IPS DF 6.9 (cell line): ENCODE measurements at regions not wholly inside any gene's neighbourhood (a gene's known extent, or its start where the extent isn't known, plus 50 kb on each side); places are given as distances from the start of the nearest gene placed in this dataset.

Source experiments
- DNase-seq: peaks from one replicate; pipeline ENCODE4 v3.0.0-alpha.2; 2013; ENCODE audit warnings: low read depth, low spot score
- H3K27ac ChIP-seq: one replicate; pipeline ENCODE4 v1.5.1; 2013; ENCODE audit warnings: low read length, control low read depth
- H3K27me3 ChIP-seq: 2 replicates; pipeline ENCODE4 v1.6.1; 2013; ENCODE audit warnings: mild to moderate bottlenecking, low read length; ENCODE audit not compliant: control insufficient read depth, insufficient read depth
- H3K36me3 ChIP-seq: 2 replicates; pipeline ENCODE4 v1.6.1; 2013; ENCODE audit warnings: low read length; ENCODE audit not compliant: control insufficient read depth, insufficient read depth
- H3K4me1 ChIP-seq: 2 replicates; pipeline ENCODE4 v1.6.1; 2013; ENCODE audit warnings: low read length; ENCODE audit not compliant: control insufficient read depth, insufficient read depth
- H3K4me3 ChIP-seq: 2 replicates; pipeline ENCODE4 v1.5.1; 2013; ENCODE audit warnings: mild to moderate bottlenecking, low read length
- H3K9me3 ChIP-seq: 2 replicates; pipeline ENCODE4 v1.6.1; 2013; ENCODE audit warnings: low read length, inconsistent platforms; ENCODE audit not compliant: control insufficient read depth, insufficient read depth
- WGBS: extraction: QIAGEN DNeasy Blood & Tissue Kit; methylation state at CpG from one replicate; pipeline ENCODE4 v1.1.7; 2013; ENCODE audit warnings: mixed read lengths, missing lambda C conversion rate; ENCODE audit not compliant: insufficient read length, insufficient coverage; 5-methylcytosine and 5-hydroxymethylcytosine counted together

DNA sequence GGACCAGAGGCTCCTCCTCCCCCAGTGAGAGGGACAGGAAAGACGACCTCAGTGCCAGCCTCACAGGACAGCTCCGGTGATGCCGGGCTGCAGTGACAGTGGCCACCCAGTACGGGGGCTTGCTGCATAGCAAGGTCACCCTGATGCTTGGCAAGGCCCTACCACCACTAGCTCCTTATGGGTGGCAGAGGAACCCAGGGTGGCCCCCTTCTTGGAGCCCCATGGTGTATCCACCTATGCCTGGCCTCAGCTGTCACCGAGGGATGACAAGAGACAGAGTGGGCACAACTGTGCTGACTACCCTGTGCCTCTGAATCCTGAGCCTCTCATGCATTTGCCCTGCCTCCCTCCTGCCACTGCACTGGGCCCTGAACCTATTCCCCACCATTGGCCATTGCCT, 809.2 kb downstream of the TBC1D22A start:
- Histone ChIP-seq H3K9me3 (peaks cover 29% of the 10 kb centered on the region), H3K36me3 (no peaks in the 10 kb centered on the region), H3K27ac (no peak overlapping the region), H3K4me1 (no peaks in the 10 kb centered on the region), H3K4me3 (no peak overlapping the region), H3K27me3 (no peaks in the 10 kb centered on the region)
- DNase-seq = no peak
- no CpG with 5 or more reads among the region's 5 CpGs for WGBS

DNA sequence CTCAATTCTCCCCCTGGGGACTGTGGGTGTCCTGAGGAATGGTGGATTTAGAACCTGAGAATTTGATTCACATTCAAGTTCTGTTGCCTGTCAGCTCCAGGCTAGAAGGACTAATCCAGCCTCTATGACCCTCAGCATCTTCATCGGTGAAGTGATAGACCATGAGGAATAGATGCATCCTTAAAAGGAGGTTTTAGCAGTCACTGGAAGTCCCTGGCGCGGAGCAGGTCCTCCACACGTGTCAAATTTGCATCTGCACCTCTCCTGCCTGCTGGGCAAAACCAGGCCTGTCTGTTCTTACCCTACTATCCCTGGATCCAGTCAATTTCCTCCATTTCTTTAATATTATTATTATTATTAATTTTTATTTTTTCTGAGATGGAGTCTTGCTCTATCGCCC, 808.4 kb downstream of the TBC1D22A start:
- Histone ChIP-seq H3K9me3 (peaks cover 34% of the 10 kb centered on the region), H3K36me3 (no peaks in the 10 kb centered on the region), H3K27me3 (no peaks in the 10 kb centered on the region), H3K4me3 (no peak overlapping the region), H3K4me1 (no peaks in the 10 kb centered on the region), H3K27ac (no peak overlapping the region)
- no CpG with 5 or more reads among the region's 5 CpGs for WGBS
- DNase-seq = no peak

DNA sequence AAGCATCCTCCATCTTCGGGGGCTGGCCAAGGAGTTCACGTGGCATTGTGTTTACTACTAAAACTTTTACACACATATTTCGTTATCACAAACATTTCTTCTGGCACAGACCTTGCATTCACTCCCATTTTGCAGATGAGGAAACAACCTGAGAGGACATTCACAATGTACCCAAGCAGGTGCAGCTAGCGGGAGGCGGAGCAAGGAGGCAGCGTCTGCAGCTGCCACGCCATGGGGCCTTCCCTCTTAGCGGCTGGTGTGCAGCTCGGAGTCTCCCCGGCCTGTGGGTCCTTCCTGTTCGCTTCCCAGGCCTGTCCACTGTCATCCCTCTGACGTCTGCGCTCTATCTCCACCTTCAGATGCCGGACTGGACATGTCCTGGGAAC, 807.8 kb downstream of the TBC1D22A start:
- H3K36me3 ChIP-seq = no peaks in the 10 kb centered on the region
- DNase-seq = no peak
- H3K9me3 ChIP-seq = peaks cover 35% of the 10 kb centered on the region
- H3K4me1 ChIP-seq = no peaks in the 10 kb centered on the region
- H3K27me3 ChIP-seq = no peaks in the 10 kb centered on the region
- WGBS = no CpG with 5 or more reads among the region's 14 CpGs
- H3K4me3 ChIP-seq = no peak overlapping the region
- no peak overlapping the region for H3K27ac ChIP-seq

DNA sequence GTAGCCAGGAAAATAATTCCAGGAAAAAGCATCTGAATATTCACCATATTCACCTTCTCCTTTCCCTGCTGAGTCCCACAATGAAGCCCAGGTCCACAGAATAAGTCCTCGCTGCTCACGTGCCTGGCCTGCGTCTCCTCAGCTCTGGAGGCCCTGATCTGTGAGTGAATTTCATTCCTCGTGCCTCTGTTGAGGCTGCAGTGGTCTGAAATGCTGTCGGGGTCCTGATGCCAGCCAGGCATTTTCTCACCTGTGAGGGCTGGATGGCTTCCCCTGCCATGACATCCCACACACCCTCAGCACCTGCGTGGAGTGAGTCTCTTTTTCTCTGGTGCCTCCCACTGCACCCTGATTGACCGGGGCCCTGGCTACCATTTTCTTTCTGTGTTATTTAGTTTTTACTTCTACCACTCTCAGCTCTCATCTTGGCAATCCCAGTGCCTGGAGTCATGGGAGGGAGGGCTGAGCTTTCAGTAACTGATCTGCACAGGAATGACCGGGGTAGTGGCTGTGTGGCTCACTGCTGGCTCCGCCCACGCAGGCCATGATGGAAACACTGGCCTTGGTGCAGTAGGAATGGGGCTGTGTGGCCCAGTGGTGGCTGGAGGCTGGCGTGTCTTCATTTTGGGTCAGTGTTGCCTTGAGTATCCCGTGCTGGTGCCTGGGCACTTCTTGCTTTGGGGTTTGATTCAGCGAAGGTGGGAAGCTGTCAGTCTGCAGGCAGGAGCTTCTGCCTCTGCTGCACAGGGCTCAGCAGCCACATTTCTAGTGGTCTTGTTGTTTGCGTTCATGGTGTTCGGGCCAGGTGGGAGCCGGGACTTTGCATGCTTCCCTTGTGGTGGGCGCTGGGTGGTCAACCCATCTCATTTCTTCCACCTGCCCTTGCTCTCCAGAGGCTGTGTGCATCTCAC, 807.2 kb downstream of the TBC1D22A start:
- Histone ChIP-seq H3K27me3 (no peaks in the 10 kb centered on the region), H3K36me3 (no peaks in the 10 kb centered on the region), H3K9me3 (peaks cover 32% of the 10 kb centered on the region), H3K4me1 (no peaks in the 10 kb centered on the region), H3K4me3 (no peak overlapping the region), H3K27ac (no peak overlapping the region)
- WGBS = no CpG with 5 or more reads among the region's 17 CpGs
- DNase-seq = no peak

DNA sequence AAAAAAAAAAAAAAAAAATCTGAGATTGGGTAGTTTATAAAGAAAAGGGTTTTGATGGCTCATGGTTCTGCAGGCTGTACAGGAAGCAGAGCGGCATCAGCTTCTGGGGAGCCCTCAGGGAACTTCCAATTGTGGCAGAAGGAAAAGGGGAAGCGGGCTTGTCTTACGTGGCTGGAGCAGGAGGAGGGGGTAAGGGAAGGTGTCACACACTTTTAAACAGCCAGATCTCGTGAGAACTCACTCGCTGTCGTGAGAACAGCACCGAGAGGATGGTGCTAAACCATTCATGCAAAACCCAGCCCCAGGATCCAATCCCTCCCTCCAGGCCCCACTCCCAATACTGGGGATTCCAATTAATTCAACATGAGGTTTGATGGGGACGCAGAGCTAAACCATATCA, 806.2 kb downstream of the TBC1D22A start:
- Histone ChIP-seq H3K9me3 (peaks cover 32% of the 10 kb centered on the region), H3K36me3 (no peaks in the 10 kb centered on the region), H3K4me1 (no peaks in the 10 kb centered on the region), H3K4me3 (no peak overlapping the region), H3K27ac (no peak overlapping the region), H3K27me3 (no peaks in the 10 kb centered on the region)
- no CpG with 5 or more reads among the region's 8 CpGs for WGBS
- DNase-seq = no peak

DNA sequence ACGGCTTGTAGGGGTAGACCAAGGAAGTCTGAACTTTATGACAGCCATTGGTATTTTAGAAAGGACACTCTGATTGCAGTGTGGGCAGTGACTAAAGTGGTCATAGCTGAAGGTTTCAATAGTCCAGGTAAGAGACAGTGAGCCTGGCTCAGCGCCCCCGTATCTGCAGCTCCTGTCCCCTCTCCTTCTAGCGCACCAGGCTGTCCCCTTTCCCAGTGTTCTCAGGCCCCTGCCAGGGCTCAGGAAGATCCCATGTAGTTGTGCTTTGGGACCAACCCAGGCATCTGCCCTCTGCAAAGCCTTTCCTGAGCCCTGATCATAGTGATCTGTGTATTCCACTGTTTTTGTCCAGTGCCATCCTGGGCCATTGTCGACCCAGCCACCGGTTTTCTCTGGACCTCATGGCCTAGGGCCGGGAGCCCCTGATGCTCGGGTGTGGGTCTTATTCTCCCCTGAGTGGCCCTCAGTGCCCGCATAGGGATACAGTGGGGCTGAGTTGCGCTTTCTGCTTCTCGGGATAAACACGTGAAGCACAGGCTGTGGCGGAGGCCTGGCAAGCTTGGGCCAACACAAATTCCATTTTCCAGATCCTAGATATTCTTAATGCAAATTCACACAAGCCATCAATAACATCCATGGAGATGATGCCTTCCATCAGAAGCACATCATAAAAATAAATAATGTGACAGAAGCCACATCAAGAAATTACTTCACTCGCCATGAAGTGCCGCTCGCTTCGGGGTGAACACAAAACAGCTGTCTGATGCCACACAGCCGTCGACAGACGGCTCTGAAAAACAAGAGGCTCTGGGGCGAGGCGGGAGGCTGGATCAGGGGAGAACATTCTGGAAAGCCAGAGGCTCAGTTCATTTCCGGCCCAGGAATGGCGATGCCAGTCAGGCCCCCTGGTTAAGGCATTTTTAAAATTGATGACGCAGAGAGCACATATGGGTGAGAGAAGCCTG, 805.0 kb downstream of the TBC1D22A start:
- Histone ChIP-seq H3K27me3 (no peaks in the 10 kb centered on the region), H3K9me3 (peaks cover 31% of the 10 kb centered on the region), H3K4me3 (no peak overlapping the region), H3K27ac (no peak overlapping the region), H3K36me3 (no peaks in the 10 kb centered on the region), H3K4me1 (no peaks in the 10 kb centered on the region)
- WGBS = no CpG with 5 or more reads among the region's 25 CpGs
- no peak for DNase-seq

DNA sequence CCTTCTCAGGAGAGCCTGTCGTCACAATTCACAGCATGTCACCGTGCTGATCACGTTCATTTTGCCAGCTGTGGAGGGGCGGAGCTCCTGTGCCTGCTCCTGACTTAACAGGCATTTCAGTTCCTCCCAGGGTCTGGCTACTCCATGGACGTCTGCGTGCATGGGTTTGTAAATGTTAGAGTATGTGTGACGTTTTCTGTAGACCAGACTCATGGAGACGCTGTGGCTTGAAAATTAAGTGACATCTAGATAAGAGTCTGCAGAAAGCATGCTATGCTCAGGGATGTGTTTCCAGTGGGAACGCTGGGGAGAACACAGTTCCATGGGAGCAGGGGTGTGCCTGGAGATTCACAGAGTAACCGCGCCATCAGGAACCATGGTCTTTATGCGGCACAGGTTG, 804.0 kb downstream of the TBC1D22A start:
- Histone ChIP-seq H3K4me3 (no peak overlapping the region), H3K36me3 (no peaks in the 10 kb centered on the region), H3K9me3 (peaks cover 30% of the 10 kb centered on the region), H3K4me1 (no peaks in the 10 kb centered on the region), H3K27me3 (no peaks in the 10 kb centered on the region), H3K27ac (no peak overlapping the region)
- DNase-seq = no peak
- WGBS = no CpG with 5 or more reads among the region's 12 CpGs

DNA sequence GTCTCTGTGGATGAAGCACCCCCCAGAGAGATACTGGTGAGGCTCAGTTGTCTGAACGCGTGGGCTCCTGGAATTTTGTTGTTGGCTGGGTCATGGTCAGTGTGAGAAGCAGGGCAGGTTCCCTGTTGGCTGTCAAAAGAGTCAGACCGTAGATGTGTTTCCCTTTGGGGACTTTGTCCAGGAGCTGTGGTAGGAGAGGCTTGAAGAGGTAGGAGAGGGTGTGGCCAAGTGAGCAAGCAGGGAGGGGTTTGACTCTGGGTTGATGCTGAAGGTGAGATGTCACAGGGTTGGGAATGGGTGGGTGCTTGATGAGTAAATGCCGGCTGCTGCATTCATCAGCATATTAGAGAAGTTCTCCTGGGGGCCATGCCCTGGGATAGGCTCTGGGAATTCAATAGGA, 803.2 kb downstream of the TBC1D22A start:
- no peak overlapping the region for H3K4me3 ChIP-seq
- no peaks in the 10 kb centered on the region for H3K27me3 ChIP-seq
- no peak for DNase-seq
- peaks cover 28% of the 10 kb centered on the region for H3K9me3 ChIP-seq
- no peak overlapping the region for H3K27ac ChIP-seq
- H3K4me1 ChIP-seq = no peaks in the 10 kb centered on the region
- H3K36me3 ChIP-seq = no peaks in the 10 kb centered on the region
- no CpG with 5 or more reads among the region's 4 CpGs for WGBS

DNA sequence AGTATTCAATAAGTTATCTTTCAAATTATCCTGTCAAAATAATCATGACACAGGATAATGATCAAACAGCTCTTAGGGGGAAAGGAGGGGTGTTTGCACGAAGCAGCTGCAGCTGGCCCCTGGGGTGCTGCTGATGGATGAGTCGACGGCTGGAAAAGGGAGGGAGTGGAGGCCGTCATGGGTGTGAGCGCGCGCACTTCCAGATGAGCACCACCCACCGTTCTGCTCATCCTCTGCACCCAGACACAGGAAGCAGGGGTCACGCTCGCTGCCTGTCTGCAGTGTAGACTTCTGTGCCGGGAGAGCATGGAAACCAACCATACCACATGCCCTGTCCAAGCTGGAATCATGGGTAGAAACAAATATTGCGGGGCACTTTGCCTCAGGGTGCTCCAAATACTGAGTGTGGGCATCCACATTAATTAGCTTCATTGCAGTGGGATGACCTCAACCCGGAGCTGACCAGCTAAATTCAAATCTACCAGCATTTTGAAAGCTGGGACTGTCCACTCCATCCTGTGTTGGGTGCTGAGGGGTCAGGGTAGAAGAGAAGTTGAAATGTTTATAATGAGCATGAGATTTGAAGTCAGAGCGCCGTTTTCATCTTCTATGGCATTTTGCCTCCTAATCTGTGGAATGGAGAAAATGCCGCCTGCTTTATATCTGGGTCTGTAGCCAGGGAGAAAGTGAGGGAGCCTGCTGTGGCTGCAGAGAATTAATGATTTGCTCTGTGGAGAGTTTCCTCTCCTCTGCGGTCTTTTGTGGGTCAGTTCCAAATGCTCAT, 802.4 kb downstream of the TBC1D22A start:
- no peaks in the 10 kb centered on the region for H3K27me3 ChIP-seq
- peaks cover 30% of the 10 kb centered on the region for H3K9me3 ChIP-seq
- no peaks in the 10 kb centered on the region for H3K4me1 ChIP-seq
- H3K4me3 ChIP-seq = no peak overlapping the region
- H3K36me3 ChIP-seq = no peaks in the 10 kb centered on the region
- no peak overlapping the region for H3K27ac ChIP-seq
- WGBS = no CpG with 5 or more reads among the region's 17 CpGs
- no peak for DNase-seq

DNA sequence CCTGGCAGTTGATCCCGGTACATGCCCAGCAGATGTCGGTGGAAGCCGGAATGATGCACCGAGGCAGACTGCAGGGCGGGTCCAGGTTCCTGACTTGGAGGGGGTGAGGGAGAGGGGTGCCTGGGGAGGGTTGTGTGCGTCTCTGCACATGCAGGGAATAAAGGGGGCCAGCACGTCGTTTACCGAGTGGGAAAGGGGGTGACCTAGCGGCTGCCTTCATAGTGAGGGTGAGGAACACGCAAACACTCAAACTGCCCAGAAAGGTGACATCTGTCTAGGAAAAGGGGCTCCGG, 801.7 kb downstream of the TBC1D22A start:
- no peaks in the 10 kb centered on the region; the same call in 1 of the 2 replicates for H3K36me3 ChIP-seq
- no peaks in the 10 kb centered on the region for H3K27me3 ChIP-seq
- no peaks in the 10 kb centered on the region for H3K4me1 ChIP-seq
- WGBS = no CpG with 5 or more reads among the region's 12 CpGs
- peaks cover 31% of the 10 kb centered on the region for H3K9me3 ChIP-seq
- H3K27ac ChIP-seq = no peak overlapping the region
- DNase-seq = no peak
- H3K4me3 ChIP-seq = no peak overlapping the region
